AG04449 (cell line): ENCODE measurements at regions not wholly inside any gene's neighbourhood (a gene's known extent, or its start where the extent isn't known, plus 50 kb on each side); places are given as distances from the start of the nearest gene placed in this dataset.

Experiments used
- CTCF ChIA-PET: fragments of 350-600 bp; formaldehyde crosslinking; extraction: SDS; loops from one replicate; lab custom pipeline; 2021; ENCODE audit warnings: antibody characterized with exemption; lab: Yijun Ruan, JAX
- POLR2A ChIA-PET: fragments of 400-600, 350-600 bp; formaldehyde crosslinking; extraction: SDS; loops from one replicate; lab custom pipeline; 2020; ENCODE audit warnings: antibody characterized with exemption, inconsistent platforms; lab: Yijun Ruan, JAX
- DNase-seq: peaks from one replicate; pipeline ENCODE4 v3.0.0-alpha.2; 2010; ENCODE audit warnings: low read depth, low spot score
- H3K4me3 ChIP-seq: 2 replicates; pipeline ENCODE4 v1.5.1; 2011; ENCODE audit warnings: low read depth, mild to moderate bottlenecking, control low read depth, low read length
- TF ChIP-seq, protein P1 (sequence below): IDR thresholded peaks from one replicate; pipeline ENCODE4 v1.5.1; 2011; ENCODE audit warnings: mild to moderate bottlenecking, moderate library complexity, low read length, control low read depth, inconsistent platforms; ENCODE audit not compliant: insufficient read depth; ENCODE audit errors: missing control alignments

DNA sequence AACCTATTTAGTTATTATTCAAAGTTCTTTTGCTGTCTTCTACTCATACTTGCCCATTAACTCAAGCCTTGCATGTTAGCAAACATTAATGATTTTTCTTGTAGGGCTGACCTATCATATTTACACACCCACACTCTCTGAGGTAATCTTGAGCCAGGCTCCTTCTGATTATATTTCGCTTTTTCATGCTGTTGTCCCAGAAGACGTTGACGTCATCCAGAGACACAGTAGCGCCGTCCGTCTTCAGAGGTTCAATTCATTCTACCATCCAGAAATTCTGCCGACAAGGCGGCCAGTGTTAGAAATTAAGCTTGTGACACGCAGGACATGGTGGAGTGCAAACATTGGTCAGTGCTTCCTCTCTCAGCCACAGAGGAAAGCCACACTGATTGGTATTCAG lies 584.7 kb downstream of the BMP2 start:
- ChIA-PET CTCF (no interaction called here), POLR2A (no interaction called here)
- no peak overlapping the region for H3K4me3 ChIP-seq
- no peak for DNase-seq
- TF ChIP-seq, protein P1, sequence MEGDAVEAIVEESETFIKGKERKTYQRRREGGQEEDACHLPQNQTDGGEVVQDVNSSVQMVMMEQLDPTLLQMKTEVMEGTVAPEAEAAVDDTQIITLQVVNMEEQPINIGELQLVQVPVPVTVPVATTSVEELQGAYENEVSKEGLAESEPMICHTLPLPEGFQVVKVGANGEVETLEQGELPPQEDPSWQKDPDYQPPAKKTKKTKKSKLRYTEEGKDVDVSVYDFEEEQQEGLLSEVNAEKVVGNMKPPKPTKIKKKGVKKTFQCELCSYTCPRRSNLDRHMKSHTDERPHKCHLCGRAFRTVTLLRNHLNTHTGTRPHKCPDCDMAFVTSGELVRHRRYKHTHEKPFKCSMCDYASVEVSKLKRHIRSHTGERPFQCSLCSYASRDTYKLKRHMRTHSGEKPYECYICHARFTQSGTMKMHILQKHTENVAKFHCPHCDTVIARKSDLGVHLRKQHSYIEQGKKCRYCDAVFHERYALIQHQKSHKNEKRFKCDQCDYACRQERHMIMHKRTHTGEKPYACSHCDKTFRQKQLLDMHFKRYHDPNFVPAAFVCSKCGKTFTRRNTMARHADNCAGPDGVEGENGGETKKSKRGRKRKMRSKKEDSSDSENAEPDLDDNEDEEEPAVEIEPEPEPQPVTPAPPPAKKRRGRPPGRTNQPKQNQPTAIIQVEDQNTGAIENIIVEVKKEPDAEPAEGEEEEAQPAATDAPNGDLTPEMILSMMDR: no peak

DNA sequence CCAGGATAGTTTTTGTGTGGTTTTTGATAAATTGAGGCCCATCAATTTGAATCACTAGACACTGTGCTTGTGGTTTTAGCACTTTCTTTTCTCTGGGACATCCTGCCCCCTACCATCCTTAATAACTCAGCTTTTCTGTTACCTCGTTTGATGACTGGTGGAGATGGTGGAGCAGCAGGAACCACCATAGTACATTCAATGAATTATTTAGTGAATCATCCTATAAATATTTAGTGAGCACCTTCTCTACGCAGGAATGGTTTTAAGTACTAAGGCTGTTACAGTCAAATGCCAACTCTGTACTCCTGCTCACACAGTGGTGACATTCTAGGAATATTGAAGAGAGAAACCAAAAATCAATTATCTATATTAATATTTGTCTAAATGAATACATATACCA lies 585.2 kb downstream of the HAO1 start:
- POLR2A ChIA-PET: no interaction called here
- no peak overlapping the region for H3K4me3 ChIP-seq
- no peak for DNase-seq
- CTCF ChIA-PET: no interaction called here
- TF ChIP-seq, protein P1: no peak

DNA sequence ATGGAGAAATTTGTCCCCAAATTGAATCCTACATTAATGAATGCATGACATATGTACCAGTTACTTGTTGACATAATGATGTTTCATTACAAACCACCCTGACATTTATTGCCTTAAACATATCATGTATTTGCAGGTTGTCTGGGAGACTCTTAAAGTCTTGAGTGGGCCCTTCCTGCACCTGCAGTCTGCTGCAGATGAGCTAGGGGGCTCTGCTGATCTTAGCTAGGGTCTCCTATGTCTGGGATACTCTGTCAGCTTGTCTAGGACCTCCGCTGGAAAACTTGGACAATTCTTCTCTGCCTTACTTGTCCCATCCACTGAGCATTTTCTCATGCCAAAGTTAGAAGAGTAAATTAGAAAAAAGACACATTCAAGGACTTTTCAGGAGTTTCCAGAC lies 581.6 kb downstream of the HAO1 start:
- TF ChIP-seq, protein P1: no peak
- H3K4me3 ChIP-seq: no peak overlapping the region
- ChIA-PET CTCF (no interaction called here), POLR2A (no interaction called here)
- DNase-seq: no peak

DNA sequence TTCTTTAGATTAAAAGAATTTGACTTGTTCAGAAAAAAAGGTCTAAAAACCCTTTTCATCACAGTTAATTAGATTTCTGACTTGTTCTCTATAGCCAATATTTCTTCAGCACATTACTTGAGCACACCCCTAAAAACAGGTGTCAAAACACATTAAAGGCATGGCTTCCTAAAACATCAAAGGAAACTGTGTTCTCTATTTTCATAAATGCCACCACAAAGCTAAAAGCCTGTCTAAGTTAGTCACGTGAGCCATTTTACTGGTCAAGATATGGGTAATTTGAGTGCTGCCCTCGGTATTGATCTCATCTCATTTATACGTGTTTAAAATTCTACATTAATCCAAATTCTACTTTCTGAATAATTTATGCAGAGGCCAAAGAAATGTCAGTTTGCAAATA lies 580.5 kb downstream of the HAO1 start:
- TF ChIP-seq, protein P1: no peak
- no peak overlapping the region for H3K4me3 ChIP-seq
- POLR2A ChIA-PET: no interaction called here
- CTCF ChIA-PET: no interaction called here
- no peak for DNase-seq

DNA sequence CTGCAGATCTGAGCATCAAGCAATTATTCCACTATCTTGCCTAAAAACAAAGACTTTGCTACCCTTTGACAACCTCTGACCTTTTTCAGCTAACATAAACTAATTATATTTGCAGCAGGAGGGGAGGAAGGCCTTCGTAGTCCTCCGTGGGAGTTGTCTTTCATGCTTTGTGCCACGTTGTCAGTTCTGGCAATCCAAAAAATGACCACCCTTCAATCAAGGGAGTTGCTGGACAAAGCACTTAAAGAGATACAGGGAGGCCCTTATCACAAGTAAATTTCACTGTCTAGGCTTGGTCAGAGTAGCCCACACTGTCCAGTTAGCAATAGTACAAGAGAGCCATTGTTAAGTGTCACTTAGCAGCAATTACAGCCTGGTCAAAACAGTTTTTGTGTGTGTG lies 578.9 kb downstream of the HAO1 start:
- ChIA-PET CTCF (no interaction called here), POLR2A (no interaction called here)
- no peak overlapping the region for H3K4me3 ChIP-seq
- DNase-seq: no peak
- TF ChIP-seq, protein P1: no peak

DNA sequence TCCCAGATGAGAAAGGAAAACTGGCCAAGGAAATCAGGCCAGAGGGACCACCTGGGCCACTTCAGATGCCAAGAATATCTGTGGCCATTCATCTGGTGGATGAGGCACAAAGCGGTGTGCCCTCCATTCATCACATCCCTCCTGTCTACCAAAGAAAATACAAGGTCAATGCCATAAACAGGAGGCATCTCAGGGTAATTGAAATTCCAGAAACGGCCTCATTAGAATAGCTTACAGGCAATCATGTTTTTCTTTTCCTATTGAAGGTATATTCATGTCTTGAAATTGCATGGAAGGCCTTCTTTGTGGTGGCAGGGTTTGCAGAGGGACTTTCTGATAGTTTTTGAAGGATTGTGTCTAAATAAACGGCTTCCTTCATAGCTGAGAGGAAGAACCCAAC lies 578.3 kb downstream of the HAO1 start:
- POLR2A ChIA-PET: no interaction called here
- CTCF ChIA-PET: no interaction called here
- H3K4me3 ChIP-seq: no peak overlapping the region
- DNase-seq: no peak
- TF ChIP-seq, protein P1: no peak
